Karpas-422 (cell line): ENCODE measurements at regions not wholly inside any gene's neighbourhood (a gene's known extent, or its start where the extent isn't known, plus 50 kb on each side); places are given as distances from the start of the nearest gene placed in this dataset. TPM values are rescaled to one million over a fixed set of nuclear protein-coding genes. Genes with fewer than 3 reads are reported as not detected.

Source experiments
- DNase-seq: peaks from one replicate; pipeline ENCODE4 v3.0.0-alpha.2; 2015
- H2AFZ ChIP-seq: fragments of 200-600 bp; sonication (generic); 2 replicates; pipeline ENCODE4 v1.6.1; 2014; ENCODE audit warnings: antibody characterized with exemption, low read length, mixed read lengths
- H3K27ac ChIP-seq: fragments of 200-600 bp; sonication (generic); 2 replicates; pipeline ENCODE4 v1.5.1; 2014; ENCODE audit warnings: mild to moderate bottlenecking, low read length, moderate library complexity
- H3K27me3 ChIP-seq: fragments of 200-600 bp; sonication (generic); 2 replicates; pipeline ENCODE4 v1.6.1; 2014; ENCODE audit warnings: low read length, mixed read lengths
- H3K36me3 ChIP-seq: fragments of 200-600 bp; sonication (generic); 2 replicates; pipeline ENCODE4 v1.6.1; 2014; ENCODE audit warnings: low read length, mixed read lengths; ENCODE audit not compliant: insufficient read depth
- H3K4me1 ChIP-seq: fragments of 200-600 bp; sonication (generic); 2 replicates; pipeline ENCODE4 v1.6.1; 2014; ENCODE audit warnings: mild to moderate bottlenecking, low read length, mixed read lengths
- H3K4me2 ChIP-seq: fragments of 200-600 bp; sonication (generic); 2 replicates; pipeline ENCODE4 v1.6.1; 2014; ENCODE audit warnings: low read length, low read depth, mild to moderate bottlenecking; ENCODE audit not compliant: poor library complexity, severe bottlenecking
- H3K4me3 ChIP-seq: fragments of 200-600 bp; sonication (generic); 2 replicates; pipeline ENCODE4 v1.5.1; 2014; ENCODE audit warnings: mild to moderate bottlenecking, antibody characterized with exemption, low read length, mixed read lengths
- H3K79me2 ChIP-seq: fragments of 200-600 bp; sonication (generic); 2 replicates; pipeline ENCODE4 v1.6.1; 2014; ENCODE audit warnings: mild to moderate bottlenecking, low read length, mixed read lengths
- H3K9ac ChIP-seq: fragments of 200-600 bp; sonication (generic); 2 replicates; pipeline ENCODE4 v1.6.0; 2014; ENCODE audit warnings: low read length
- H3K9me2 ChIP-seq: fragments of 200-600 bp; sonication (generic), shearing (Covaris generic); replicated peaks from 2 replicates; pipeline ENCODE4 v1.6.0; 2014; ENCODE audit warnings: mild to moderate bottlenecking, low read length, moderate library complexity; ENCODE audit not compliant: insufficient read depth
- H3K9me3 ChIP-seq: fragments of 300-700, 200-600 bp; sonication (generic); 2 replicates; pipeline ENCODE4 v1.6.1; 2014; ENCODE audit warnings: low read length, mixed read lengths
- H4K20me1 ChIP-seq: fragments of 200-600 bp; sonication (generic); 2 replicates; pipeline ENCODE4 v1.6.1; 2014; ENCODE audit warnings: mild to moderate bottlenecking, antibody characterized with exemption, low read length, low read depth; ENCODE audit not compliant: insufficient read depth
- small RNA-seq: library from RNA; depleted of rRNA; stranded (forward); fragments of <200 nt; gene quantifications from one replicate; pipeline ENCODE3, GENCODE V24; 2014

DNA sequence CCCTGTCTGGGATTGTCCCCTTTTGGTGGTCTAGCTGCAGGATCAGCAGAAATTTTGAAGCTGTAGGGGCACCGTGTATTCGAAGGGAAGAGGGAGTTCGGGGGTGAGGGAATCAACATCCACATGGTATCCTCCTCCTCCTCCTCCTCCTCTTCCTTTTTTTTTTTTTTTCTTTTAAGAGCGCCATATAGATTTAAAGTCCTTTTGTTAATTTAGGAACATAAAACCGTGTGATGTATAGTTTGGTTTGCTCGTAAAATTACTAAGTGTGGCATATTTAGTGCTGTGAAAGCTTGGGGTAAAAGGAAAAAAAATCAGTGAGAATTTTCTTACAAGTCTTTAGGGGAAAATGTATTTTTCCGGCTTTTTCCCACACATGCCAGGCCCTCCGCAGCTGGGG, 50.1 kb upstream of the GSE1 start:
- Histone ChIP-seq H3K27ac (no peak overlapping the region), H3K36me3 (no peaks in the 10 kb centered on the region), H2AFZ (no peak overlapping the region), H3K9me3 (no peaks in the 10 kb centered on the region), H3K9ac (no peak overlapping the region), H3K4me1 (no peaks in the 10 kb centered on the region; the same call in 1 of the 2 replicates), H3K4me2 (no peak overlapping the region), H4K20me1 (peaks cover 4% of the 10 kb centered on the region; the same call in 1 of the 2 replicates), H3K9me2 (no peaks in the 10 kb centered on the region), H3K79me2 (no peaks in the 10 kb centered on the region), H3K4me3 (no peak overlapping the region), H3K27me3 (no peaks in the 10 kb centered on the region)
- no peak for DNase-seq

Small RNAs in the stretch of these regions (small RNA-seq; reads per million reads assigned to genes)
- gene COX6CP16 = not detected
- gene MIR5093 = not detected
